ENCODE measurements at regions not wholly inside any gene's neighbourhood (a gene's known extent, or its start where the extent isn't known, plus 50 kb on each side); places are given as distances from the start of the nearest gene placed in this dataset.

GRCh38 chr20:22686097-22686496 is 101.7 kb upstream of the FOXA2 start:
- no peak overlapping the region for H3K27ac ChIP-seq
- TF ChIP-seq CTCF (conservative IDR thresholded peaks at IDR 0.05), result no peak

DNA sequence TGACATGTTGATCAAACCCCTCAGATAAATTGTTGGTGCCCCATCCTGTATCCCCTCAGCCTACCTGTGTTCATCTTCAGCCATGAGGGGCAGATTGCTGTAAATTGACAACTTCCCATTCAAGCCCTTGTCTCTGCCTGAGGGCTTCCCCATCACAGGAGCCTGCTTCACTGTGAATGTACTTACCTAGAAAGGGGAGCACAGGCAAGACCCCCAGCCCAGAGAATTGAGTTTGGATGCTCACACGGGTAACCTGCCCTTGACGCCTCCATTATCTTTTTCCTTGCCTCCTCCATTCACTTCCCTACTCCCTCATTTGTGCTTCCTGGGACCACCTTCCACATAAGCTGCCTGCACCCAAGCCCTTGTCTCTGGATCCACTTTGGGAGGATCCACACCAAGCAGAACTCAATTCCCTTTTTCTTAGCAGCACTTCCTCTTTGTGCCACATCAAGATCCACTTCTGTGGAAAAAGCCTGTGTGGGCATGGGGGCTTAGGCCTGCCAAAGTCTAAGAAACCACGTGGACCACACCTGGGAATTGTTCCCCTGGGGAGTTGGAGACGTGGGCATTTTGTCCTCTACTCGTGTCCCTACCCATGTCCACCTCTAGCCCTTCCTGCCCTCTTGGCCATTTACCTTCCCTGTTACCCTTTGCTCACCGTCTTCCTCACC is 103.4 kb upstream of the FOXA2 start:
- TF ChIP-seq CTCF (conservative IDR thresholded peaks at IDR 0.05), result no peak
- H3K27ac ChIP-seq, result no peak overlapping the region

DNA sequence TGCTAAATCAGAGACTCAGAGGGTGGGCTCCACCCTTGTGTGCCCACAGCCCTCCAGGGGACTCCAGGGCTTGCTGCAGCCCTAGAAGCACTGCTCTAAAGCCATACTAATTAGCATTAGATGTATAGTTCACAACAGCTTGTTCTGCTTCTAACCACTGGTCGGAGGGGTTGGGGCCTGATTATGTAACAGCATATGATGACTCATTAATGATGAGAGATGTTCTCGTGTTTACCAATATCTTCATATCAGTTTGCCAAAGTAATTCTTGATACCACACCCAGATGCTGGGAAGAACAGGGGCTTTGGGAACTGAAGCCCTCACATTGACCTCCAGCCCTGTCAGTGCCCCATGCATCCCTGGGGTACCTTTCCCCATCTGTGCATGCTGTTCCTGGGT is 104.1 kb upstream of the FOXA2 start:
- TF ChIP-seq CTCF (conservative IDR thresholded peaks at IDR 0.05), result no peak

GRCh38 chr20:22689266-22689665 is 104.9 kb upstream of the FOXA2 start:
- TF ChIP-seq CTCF (conservative IDR thresholded peaks at IDR 0.05), result no peak
- H3K27ac ChIP-seq, result no peak overlapping the region

More for the DNA sequence above, 104.1 kb upstream of the FOXA2 start:
- no peak overlapping the region for H3K27ac ChIP-seq

DNA sequence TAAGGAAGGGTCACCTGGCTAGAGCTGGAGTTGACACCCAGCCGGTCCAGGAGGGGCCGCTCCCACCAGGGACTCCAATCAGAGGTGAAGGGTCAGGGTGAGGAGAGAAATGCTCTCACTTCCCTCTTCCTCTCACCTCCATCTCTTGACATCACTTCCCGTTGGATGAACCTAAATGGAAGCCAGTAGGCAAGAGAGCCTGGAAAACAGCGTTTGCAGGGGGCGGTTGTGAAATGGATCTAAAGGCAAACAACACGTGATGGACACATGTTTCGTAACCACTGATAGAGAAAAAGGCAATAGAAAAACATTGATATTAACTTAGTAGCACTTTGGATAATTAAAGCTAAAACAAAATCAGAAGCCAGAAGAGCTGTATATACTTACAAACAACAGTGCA is 105.6 kb upstream of the FOXA2 start:
- no peak overlapping the region for H3K27ac ChIP-seq
- TF ChIP-seq CTCF (conservative IDR thresholded peaks at IDR 0.05), result no peak

DNA sequence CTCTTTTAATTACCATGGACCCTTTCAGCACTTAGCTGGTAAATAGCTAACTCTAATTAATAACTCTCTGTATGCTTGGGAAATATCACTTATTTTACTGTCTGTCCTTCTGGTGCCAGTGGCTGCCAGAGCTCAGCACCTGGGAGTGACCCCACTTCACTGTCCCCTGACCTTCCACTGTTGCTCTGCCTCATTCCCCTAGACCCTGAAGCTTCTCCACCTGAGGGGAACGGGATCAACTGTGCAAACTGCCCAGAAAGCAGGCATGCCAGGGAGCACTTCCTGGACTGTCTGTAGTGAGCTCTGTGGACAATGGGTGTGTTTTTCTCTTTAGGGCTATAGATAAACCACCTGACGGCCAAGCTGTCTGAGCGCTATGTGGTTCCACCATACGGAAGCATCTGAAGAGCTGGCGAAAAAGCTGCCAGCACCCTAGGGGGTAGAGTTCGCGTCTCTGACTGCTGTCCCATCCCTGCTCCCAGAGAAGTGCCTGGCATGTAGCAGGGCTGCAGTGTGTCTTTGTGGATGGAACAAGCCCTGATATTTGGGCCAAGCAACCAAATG is 106.3 kb upstream of the FOXA2 start:
- TF ChIP-seq CTCF (conservative IDR thresholded peaks at IDR 0.05), result no peak
- H3K27ac ChIP-seq, result no peak overlapping the region

GRCh38 chr20:22691369-22692118 is 107.2 kb upstream of the FOXA2 start:
- TF ChIP-seq CTCF (conservative IDR thresholded peaks at IDR 0.05), result peak; percentile 95
- H3K27ac ChIP-seq, result no peak overlapping the region

Data from VCaP (cell line).